ENCODE measurements at regions not wholly inside any gene's neighbourhood (a gene's known extent, or its start where the extent isn't known, plus 50 kb on each side); places are given as distances from the start of the nearest gene placed in this dataset.

DNA sequence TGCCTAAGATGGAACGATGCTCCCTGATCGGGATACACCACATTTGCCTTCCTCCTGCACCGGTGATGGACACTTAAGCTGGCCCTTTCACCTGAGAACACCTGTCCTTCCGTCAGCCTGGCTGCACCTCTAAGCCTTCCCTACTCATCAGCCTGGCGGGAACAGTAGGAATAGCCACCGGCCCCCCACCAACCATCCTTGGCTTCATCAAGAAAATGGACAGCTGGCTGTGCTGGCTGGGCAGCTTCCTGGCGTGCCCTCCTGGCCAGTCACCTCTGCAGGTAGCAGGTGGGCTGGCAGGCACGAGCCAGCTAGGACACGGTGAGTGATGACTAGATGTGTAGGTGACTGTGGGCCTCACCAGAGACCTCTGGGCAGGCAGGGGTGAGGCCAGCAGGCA, 142.8 kb downstream of the CTTN start:
- no peak for TF ChIP-seq TCF12 (IDR thresholded peaks at IDR 0.05)
- TF ChIP-seq EZH2phosphoT487 (IDR thresholded peaks at IDR 0.05; ENCODE audit: borderline replicate concordance, low read depth): no peak

Data from SK-N-SH (cell line).